Lung (tissue), 11 donors: ENCODE measurements at regions not wholly inside any gene's neighbourhood (a gene's known extent, or its start where the extent isn't known, plus 50 kb on each side); places are given as distances from the start of the nearest gene placed in this dataset.

Experiments used
- ATAC-seq: fragments of 200-7000 bp; cut with Tn5 transposase; one replicate; pipeline ENCODE4 v1.9.1; 2020; ENCODE audit warnings: moderate number of reproducible peaks; ENCODE audit not compliant: insufficient read depth, low FRiP score
- DNase-seq, 3 donors: peaks; one replicate each; pipeline ENCODE4 v3.0.0-alpha.2; 2013 to 2017
- H3K27ac ChIP-seq, 2 donors: one replicate each; pipeline ENCODE4 v1.5.1; 2013; ENCODE audit warnings: mild to moderate bottlenecking in 2 of 2, moderate library complexity in 2 of 2, control low read depth in 1 of 2, inconsistent platforms in 1 of 2, low read depth in 1 of 2, low read length in 1 of 2
- H3K27me3 ChIP-seq, 3 donors: one replicate each; pipeline ENCODE4 v1.5.1; 2013; ENCODE audit warnings: low read length in 2 of 3; ENCODE audit not compliant: control insufficient read depth in 3 of 3, insufficient read depth in 3 of 3
- H3K36me3 ChIP-seq, 4 donors: one replicate each; pipeline ENCODE4 v1.5.1; 2013; ENCODE audit warnings: low read length in 4 of 4, mild to moderate bottlenecking in 1 of 4, moderate library complexity in 1 of 4; ENCODE audit not compliant: control insufficient read depth in 4 of 4, insufficient read depth in 4 of 4
- H3K4me1 ChIP-seq, 5 donors: one replicate each; pipeline ENCODE4 v1.5.1; 2013; ENCODE audit warnings: low read length in 5 of 5, mild to moderate bottlenecking in 2 of 5, moderate library complexity in 1 of 5; ENCODE audit not compliant: control insufficient read depth in 5 of 5, insufficient read depth in 5 of 5
- H3K4me3 ChIP-seq: one replicate; pipeline ENCODE4 v1.5.1; 2013; ENCODE audit warnings: mild to moderate bottlenecking, control low read depth, moderate library complexity
- H3K9ac ChIP-seq, 2 donors: one replicate each; pipeline ENCODE4 v1.5.1; 2013; ENCODE audit warnings: low read length in 2 of 2, control low read depth in 1 of 2; ENCODE audit not compliant: insufficient read depth in 1 of 2
- H3K9me3 ChIP-seq, 4 donors: one replicate each; pipeline ENCODE4 v1.5.1; 2013; ENCODE audit warnings: low read length in 3 of 4, mild to moderate bottlenecking in 1 of 4, moderate library complexity in 1 of 4; ENCODE audit not compliant: control insufficient read depth in 4 of 4, insufficient read depth in 3 of 4
- CTCF ChIP-seq: IDR thresholded peaks from 2 replicates; pipeline ENCODE4 v1.5.1; 2012; ENCODE audit warnings: mild to moderate bottlenecking; ENCODE audit errors: control extremely low read depth, extremely low read depth
- WGBS, 2 donors: extraction: QIAGEN DNeasy Blood & Tissue Kit; methylation state at CpG; one replicate each; pipeline ENCODE4 v1.1.7; 2013; 5-methylcytosine and 5-hydroxymethylcytosine counted together
- donor health status: control.
- donor health status: control.
- donor health status: Bipolar disorder and iron deficiency.
- donor health status: healthy.
- donor health status: DM: yes; HTN: yes; CAD: no.

- no peak overlapping the region for H3K9ac ChIP-seq
- H3K9me3 ChIP-seq, result no peaks in the 10 kb centered on the region
- H3K27ac ChIP-seq, result no peak overlapping the region
- ATAC-seq (no peak), DNase-seq (no peak)
- TF ChIP-seq CTCF, result no peak
- H3K27me3 ChIP-seq, result no peaks in the 10 kb centered on the region
- no peak overlapping the region for H3K4me3 ChIP-seq
- peaks cover 0 to 5% (median 0%) of the 10 kb centered on the region in 5 donors for H3K4me1 ChIP-seq
- H3K36me3 ChIP-seq, result no peaks in the 10 kb centered on the region
- WGBS, 2 donors, result 84 to 85% methylated on average over 1 of the region's 1 CpG
Observed at GRCh38 chr3:110226645-110227044, 845.0 kb upstream of the NECTIN3 start.

- DNase-seq (peak; percentile 60 to 92 (median 84)), ATAC-seq (no peak)
- Histone ChIP-seq H3K27me3 (no peaks in the 10 kb centered on the region), H3K4me3 (no peak overlapping the region), H3K36me3 (no peaks in the 10 kb centered on the region), H3K27ac (no peak overlapping the region), H3K9me3 (no peaks in the 10 kb centered on the region), H3K9ac (no peak overlapping the region), H3K4me1 (peaks cover 0 to 5% (median 0%) of the 10 kb centered on the region in 5 donors)
- TF ChIP-seq CTCF, result no peak
- 51 to 59% methylated on average over 4 of the region's 4 CpGs for WGBS, 2 donors
Observed at GRCh38 chr3:110227991-110228390, 843.6 kb upstream of the NECTIN3 start.

- WGBS, 2 donors, result 87 to 88% methylated on average over 4 of the region's 4 CpGs
- H3K27ac ChIP-seq, result no peak overlapping the region
- TF ChIP-seq CTCF, result no peak
- H3K9ac ChIP-seq, result no peak overlapping the region
- ATAC-seq (no peak), DNase-seq (no peak)
- no peaks in the 10 kb centered on the region for H3K36me3 ChIP-seq
- no peak overlapping the region for H3K4me3 ChIP-seq
- H3K9me3 ChIP-seq, result no peaks in the 10 kb centered on the region
- H3K27me3 ChIP-seq, result no peaks in the 10 kb centered on the region
- H3K4me1 ChIP-seq, result no peaks in the 10 kb centered on the region
Observed at GRCh38 chr3:110234831-110235230, 836.8 kb upstream of the NECTIN3 start.

GRCh38 chr3:110236976-110237610 is 834.5 kb upstream of the NECTIN3 start:
- Histone ChIP-seq H3K4me1 (no peaks in the 10 kb centered on the region), H3K27me3 (no peaks in the 10 kb centered on the region), H3K9ac (no peak overlapping the region), H3K4me3 (no peak overlapping the region), H3K36me3 (no peaks in the 10 kb centered on the region), H3K9me3 (no peaks in the 10 kb centered on the region), H3K27ac (no peak overlapping the region)
- WGBS, 2 donors, result 57 to 59% methylated on average over 3 of the region's 3 CpGs
- ATAC-seq, result no peak
- TF ChIP-seq CTCF, result no peak
- DNase-seq, result no peak
